Spleen (tissue), 7 donors: ENCODE measurements at regions not wholly inside any gene's neighbourhood (a gene's known extent, or its start where the extent isn't known, plus 50 kb on each side); places are given as distances from the start of the nearest gene placed in this dataset.

Experiments used
- POLR2AphosphoS5 ChIP-seq, 3 donors: sonication (generic); formaldehyde crosslinking; IDR thresholded peaks; one replicate each; pipeline ENCODE4 v1.5.1; 2017; ENCODE audit warnings: antibody characterized with exemption in 3 of 3
- TF ChIP-seq, protein P1 (sequence below), 11 experiments: fragments of 200-600 bp in 7 of 11; fragments of 450-650 bp in 4 of 11; sonication (generic) in 4 of 11; IDR thresholded peaks in 8 of 11; conservative IDR thresholded peaks in 3 of 11; 1 replicate in 7 of 11; 2 replicates in 4 of 11; pipeline versions ENCODE4 v1.4.0 to v1.8.0; 2016 to 2021; ENCODE audit warnings: antibody characterized with exemption in 11 of 11, inconsistent platforms in 4 of 11, mild to moderate bottlenecking in 1 of 11
- donor health status: DM: no; HTN: no; CAD: no; lungs with moderate emphysema.
- donor health status: DM: no; HTN: no; CAD: no.
- donor health status: DM: no; HTN: no; CAD: no.

DNA sequence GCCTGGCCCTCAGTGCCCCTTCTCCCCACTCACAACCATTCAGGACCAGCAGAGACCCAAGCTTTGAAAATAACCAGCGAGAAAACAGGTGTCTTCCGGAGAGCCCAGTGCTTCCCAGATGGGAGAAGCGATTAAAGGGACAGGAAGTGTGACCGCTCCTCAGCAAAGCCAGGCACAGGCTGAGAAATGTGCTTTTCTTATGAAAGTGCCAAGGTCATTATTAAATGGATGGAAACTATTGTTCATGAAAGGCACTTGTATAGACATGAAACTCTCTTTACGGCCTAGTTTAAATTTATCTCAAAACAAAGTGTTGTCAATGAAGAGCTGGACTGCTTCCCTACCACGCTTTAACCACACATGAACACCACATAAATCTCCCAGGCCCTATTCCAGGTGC is 210.4 kb downstream of the SPTSSA start:
- TF ChIP-seq, protein P1, sequence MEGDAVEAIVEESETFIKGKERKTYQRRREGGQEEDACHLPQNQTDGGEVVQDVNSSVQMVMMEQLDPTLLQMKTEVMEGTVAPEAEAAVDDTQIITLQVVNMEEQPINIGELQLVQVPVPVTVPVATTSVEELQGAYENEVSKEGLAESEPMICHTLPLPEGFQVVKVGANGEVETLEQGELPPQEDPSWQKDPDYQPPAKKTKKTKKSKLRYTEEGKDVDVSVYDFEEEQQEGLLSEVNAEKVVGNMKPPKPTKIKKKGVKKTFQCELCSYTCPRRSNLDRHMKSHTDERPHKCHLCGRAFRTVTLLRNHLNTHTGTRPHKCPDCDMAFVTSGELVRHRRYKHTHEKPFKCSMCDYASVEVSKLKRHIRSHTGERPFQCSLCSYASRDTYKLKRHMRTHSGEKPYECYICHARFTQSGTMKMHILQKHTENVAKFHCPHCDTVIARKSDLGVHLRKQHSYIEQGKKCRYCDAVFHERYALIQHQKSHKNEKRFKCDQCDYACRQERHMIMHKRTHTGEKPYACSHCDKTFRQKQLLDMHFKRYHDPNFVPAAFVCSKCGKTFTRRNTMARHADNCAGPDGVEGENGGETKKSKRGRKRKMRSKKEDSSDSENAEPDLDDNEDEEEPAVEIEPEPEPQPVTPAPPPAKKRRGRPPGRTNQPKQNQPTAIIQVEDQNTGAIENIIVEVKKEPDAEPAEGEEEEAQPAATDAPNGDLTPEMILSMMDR (IDR thresholded peaks at IDR 0.05 in 8 of 11, conservative IDR thresholded peaks at IDR 0.05 in 3 of 11): no peak
- peak in 1 of 3 donors; percentile 49 for TF ChIP-seq POLR2AphosphoS5 (IDR thresholded peaks at IDR 0.05)
